Peyer's patch (tissue), 4 donors: ENCODE measurements at regions not wholly inside any gene's neighbourhood (a gene's known extent, or its start where the extent isn't known, plus 50 kb on each side); places are given as distances from the start of the nearest gene placed in this dataset.

Experiments
- DNase-seq, 3 donors: peaks; one replicate each; pipeline ENCODE4 v3.0.0-alpha.2; 2017 to 2019
- H3K27ac ChIP-seq, 4 donors: fragments of 200-600 bp; sonication (generic); one replicate each; pipeline ENCODE4 v1.5.1; 2016 to 2019
- H3K27me3 ChIP-seq, 2 donors: fragments of 200-600 bp; sonication (generic); one replicate each; pipeline ENCODE4 v1.5.1; 2019
- H3K36me3 ChIP-seq, 3 donors: fragments of 200-600 bp; sonication (generic); one replicate each; pipeline ENCODE4 v1.5.1; 2016 to 2019
- H3K4me1 ChIP-seq, 4 donors: fragments of 200-600 bp; sonication (generic); one replicate each; pipeline ENCODE4 v1.5.1; 2016 to 2019
- H3K4me3 ChIP-seq, 4 donors: fragments of 200-600 bp; sonication (generic); 1 replicate in 3 of 4; 2 replicates in 1 of 4; pipeline ENCODE4 v1.5.1; 2016 to 2019; ENCODE audit warnings: mild to moderate bottlenecking in 1 of 4
- H3K9me3 ChIP-seq, 4 donors: fragments of 200-600 bp; sonication (generic); one replicate each; pipeline ENCODE4 v1.5.1; 2016 to 2019; ENCODE audit warnings: mild to moderate bottlenecking in 1 of 4
- POLR2A ChIP-seq, 2 donors: fragments of 450-650 bp; IDR thresholded peaks; one replicate each; pipeline ENCODE4 v1.5.1; 2017; ENCODE audit warnings: antibody characterized with exemption in 2 of 2, mild to moderate bottlenecking in 2 of 2, moderate library complexity in 2 of 2
- small RNA-seq, 2 donors: library from RNA; depleted of rRNA; stranded (forward); fragments of <200 nt; gene quantifications; one replicate each; pipeline ENCODE3, GENCODE V24; 2016
- TF ChIP-seq, protein P1 (sequence below), 6 experiments: fragments of 450-650 bp in 4 of 6; fragments of 200-600 bp in 2 of 6; sonication (generic) in 1 of 6; IDR thresholded peaks; one replicate each; pipeline ENCODE4 v1.5.1; 2017 to 2019; ENCODE audit warnings: antibody characterized with exemption in 6 of 6, mild to moderate bottlenecking in 3 of 6, moderate library complexity in 1 of 6

DNA sequence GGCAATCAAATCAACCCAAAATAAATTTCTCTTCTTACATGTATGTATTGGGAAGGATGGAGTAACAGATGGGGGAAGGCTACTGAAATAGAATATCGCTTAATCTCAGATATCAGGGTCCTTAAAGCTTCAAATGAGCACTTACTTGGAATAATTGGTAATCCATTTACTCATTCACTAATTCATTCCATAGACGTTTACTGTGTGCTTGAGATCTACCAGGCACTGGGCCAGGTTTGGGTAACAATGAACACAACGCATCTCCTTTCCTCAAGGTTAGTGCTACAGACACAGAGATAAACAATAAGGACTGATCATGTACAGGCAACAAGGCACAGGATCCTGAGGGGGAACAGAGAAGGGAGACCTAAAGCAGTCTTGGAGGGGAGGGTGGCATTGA is 54.4 kb upstream of the KRR1 start:
- Histone ChIP-seq H3K27ac (no peak overlapping the region), H3K4me1 (no peaks in the 10 kb centered on the region), H3K9me3 (no peaks in the 10 kb centered on the region), H3K4me3 (no peak overlapping the region), H3K27me3 (no peaks in the 10 kb centered on the region), H3K36me3 (no peaks in the 10 kb centered on the region)
- DNase-seq, result no peak
- TF ChIP-seq, protein P1, sequence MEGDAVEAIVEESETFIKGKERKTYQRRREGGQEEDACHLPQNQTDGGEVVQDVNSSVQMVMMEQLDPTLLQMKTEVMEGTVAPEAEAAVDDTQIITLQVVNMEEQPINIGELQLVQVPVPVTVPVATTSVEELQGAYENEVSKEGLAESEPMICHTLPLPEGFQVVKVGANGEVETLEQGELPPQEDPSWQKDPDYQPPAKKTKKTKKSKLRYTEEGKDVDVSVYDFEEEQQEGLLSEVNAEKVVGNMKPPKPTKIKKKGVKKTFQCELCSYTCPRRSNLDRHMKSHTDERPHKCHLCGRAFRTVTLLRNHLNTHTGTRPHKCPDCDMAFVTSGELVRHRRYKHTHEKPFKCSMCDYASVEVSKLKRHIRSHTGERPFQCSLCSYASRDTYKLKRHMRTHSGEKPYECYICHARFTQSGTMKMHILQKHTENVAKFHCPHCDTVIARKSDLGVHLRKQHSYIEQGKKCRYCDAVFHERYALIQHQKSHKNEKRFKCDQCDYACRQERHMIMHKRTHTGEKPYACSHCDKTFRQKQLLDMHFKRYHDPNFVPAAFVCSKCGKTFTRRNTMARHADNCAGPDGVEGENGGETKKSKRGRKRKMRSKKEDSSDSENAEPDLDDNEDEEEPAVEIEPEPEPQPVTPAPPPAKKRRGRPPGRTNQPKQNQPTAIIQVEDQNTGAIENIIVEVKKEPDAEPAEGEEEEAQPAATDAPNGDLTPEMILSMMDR (IDR thresholded peaks at IDR 0.05), result no peak
- no peak for TF ChIP-seq POLR2A (IDR thresholded peaks at IDR 0.05)

DNA sequence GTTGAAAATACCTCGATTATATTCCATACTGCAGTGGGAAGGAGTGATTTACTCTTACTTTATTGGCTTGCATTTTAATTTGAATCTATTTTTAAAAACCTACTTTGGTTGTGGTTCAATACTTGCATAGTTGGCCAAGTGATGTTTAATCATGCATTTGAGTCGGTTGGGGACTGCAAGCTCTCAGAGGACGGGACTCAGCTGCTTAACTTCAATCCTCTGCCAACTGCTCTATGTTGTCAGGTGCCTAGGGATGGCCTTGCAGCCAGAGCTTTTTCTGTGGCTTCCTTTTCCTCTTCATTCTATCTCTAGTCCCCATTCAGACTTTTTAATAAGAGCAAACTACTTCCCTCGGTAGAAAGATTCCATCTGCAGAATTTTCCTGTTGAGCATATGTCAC is 53.4 kb upstream of the KRR1 start:
- Histone ChIP-seq H3K36me3 (no peaks in the 10 kb centered on the region), H3K27ac (no peak overlapping the region), H3K4me1 (no peaks in the 10 kb centered on the region), H3K9me3 (no peaks in the 10 kb centered on the region), H3K27me3 (no peaks in the 10 kb centered on the region), H3K4me3 (no peak overlapping the region)
- DNase-seq, result no peak
- TF ChIP-seq, protein P1 (IDR thresholded peaks at IDR 0.05), result no peak
- TF ChIP-seq POLR2A (IDR thresholded peaks at IDR 0.05), result no peak

DNA sequence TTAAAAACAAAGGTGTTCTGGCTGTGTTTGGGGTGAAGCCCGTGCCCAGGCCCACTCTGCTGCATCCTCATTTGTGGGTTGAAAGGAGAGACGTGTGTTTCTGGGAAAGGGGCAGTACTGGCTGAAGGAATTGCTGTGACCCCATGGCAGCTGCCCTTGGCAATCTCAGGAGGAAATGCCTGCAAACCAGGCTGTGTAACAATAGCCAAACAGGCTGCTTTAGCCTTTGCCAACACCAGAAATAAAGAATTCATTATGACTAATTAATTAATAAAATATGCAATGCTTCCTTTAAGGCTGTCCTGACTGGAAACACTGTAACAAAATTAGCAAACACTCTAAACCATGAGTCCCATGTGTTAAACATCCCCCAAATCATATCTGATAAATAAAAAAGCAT is 53.0 kb upstream of the KRR1 start:
- Histone ChIP-seq H3K9me3 (no peaks in the 10 kb centered on the region), H3K4me1 (no peaks in the 10 kb centered on the region), H3K27ac (no peak overlapping the region), H3K27me3 (no peaks in the 10 kb centered on the region), H3K4me3 (no peak overlapping the region), H3K36me3 (no peaks in the 10 kb centered on the region)
- no peak for DNase-seq
- TF ChIP-seq POLR2A (IDR thresholded peaks at IDR 0.05), result no peak
- TF ChIP-seq, protein P1 (IDR thresholded peaks at IDR 0.05), result no peak

DNA sequence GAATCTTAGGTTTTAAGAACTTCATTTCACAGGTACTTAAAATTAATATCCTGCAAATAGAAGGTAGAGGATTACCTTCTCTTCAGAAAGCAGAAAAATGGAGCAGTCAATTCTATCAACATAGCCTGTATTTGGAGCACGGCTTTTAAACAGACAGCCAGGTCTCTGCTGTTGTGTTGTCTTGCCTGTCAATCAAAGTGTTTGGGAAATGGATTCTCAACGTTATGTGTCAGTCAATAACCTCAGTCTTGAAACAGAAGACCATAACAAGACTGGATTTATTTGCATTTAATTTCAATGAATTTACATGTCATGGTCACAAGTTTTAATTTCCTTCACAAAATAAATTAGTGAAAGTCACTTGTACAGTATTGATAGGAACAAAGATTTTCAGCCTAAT is 51.9 kb upstream of the KRR1 start:
- TF ChIP-seq POLR2A (IDR thresholded peaks at IDR 0.05), result no peak
- TF ChIP-seq, protein P1 (IDR thresholded peaks at IDR 0.05), result no peak
- DNase-seq, result no peak

DNA sequence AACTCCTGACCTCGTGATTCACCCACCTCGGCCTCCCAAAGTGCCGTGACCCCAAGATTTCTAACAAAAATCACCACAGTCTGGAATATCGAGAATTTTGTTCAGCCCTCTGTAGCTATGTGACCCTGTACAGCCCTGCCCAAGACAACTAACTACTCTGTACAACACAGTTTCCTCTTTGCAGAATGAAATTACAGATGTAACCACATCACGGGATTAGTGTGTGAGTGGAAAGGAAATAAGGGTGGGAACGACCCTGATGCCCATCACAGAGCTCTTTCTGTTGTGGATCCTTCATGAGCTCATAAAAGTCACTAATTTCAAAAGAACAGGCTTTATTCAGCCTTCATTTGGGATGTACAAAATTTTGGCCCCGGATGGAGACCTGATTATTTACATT is 50.5 kb upstream of the KRR1 start:
- Histone ChIP-seq H3K36me3 (no peaks in the 10 kb centered on the region), H3K27me3 (no peaks in the 10 kb centered on the region), H3K4me3 (no peak overlapping the region), H3K9me3 (no peaks in the 10 kb centered on the region), H3K4me1 (no peaks in the 10 kb centered on the region), H3K27ac (no peak overlapping the region)
- no peak for TF ChIP-seq POLR2A (IDR thresholded peaks at IDR 0.05)
- TF ChIP-seq, protein P1 (IDR thresholded peaks at IDR 0.05), result no peak
- DNase-seq, result no peak

More for the DNA sequence above, 51.9 kb upstream of the KRR1 start:
- Histone ChIP-seq H3K9me3 (no peaks in the 10 kb centered on the region), H3K4me3 (no peak overlapping the region), H3K27me3 (no peaks in the 10 kb centered on the region), H3K4me1 (no peaks in the 10 kb centered on the region), H3K27ac (no peak overlapping the region), H3K36me3 (no peaks in the 10 kb centered on the region)

Small RNAs in the stretch of these regions (small RNA-seq; reads per million reads assigned to genes)
- 0 reads per million in 2 donors for gene AC011611.1
- gene AC011611.6, result 0 reads per million in 2 donors
- 0 reads per million in 2 donors for gene RF00156
- gene RN7SL734P, result 0 to 0.19 reads per million in 2 donors
